ENCODE measurements at regions not wholly inside any gene's neighbourhood (a gene's known extent, or its start where the extent isn't known, plus 50 kb on each side); places are given as distances from the start of the nearest gene placed in this dataset.
A peak's percentile ranks its signal among the peaks of the same experiment; 100 is the strongest.

- H4K8ac ChIP-seq (ENCODE audit: low read depth in 2 of 2, low read length in 2 of 2): no peak overlapping the region
- no peak overlapping the region for H3K23ac ChIP-seq (ENCODE audit: low read depth, low read length)
- peaks cover 5% of the 10 kb centered on the region; the same call in 1 of the 2 replicates for H3K9me1 ChIP-seq (ENCODE audit: insufficient read depth, low read length)
- ATAC-seq (ENCODE audit: low read depth): no peak; the same call in 1 of the 2 replicates
- no peak overlapping the region for H4K5ac ChIP-seq (ENCODE audit: low read depth, low read length)
- H3K14ac ChIP-seq (replicated peaks; ENCODE audit: low read depth, low read length): no peak overlapping the region
- H3K36me3 ChIP-seq (ENCODE audit: control insufficient read depth, insufficient read depth, low read length): no peaks in the 10 kb centered on the region; the same call in 1 of the 2 replicates
- no peak overlapping the region for H2BK120ac ChIP-seq (ENCODE audit: low read depth, low read length)
- H2BK20ac ChIP-seq (ENCODE audit: low read depth, low read length): no peak overlapping the region
- no peak overlapping the region for H2AK9ac ChIP-seq (replicated peaks; ENCODE audit: low read depth, low read length, poor library complexity)
- H3K79me1 ChIP-seq (ENCODE audit: low read depth in 1 of 2, low read length in 2 of 2): peaks cover 16 to 27% of the 10 kb centered on the region in 2 experiments
- H4K91ac ChIP-seq (ENCODE audit: insufficient read depth, low read depth, low read length): no peak overlapping the region
- no peak overlapping the region for H3K4ac ChIP-seq (ENCODE audit: low read depth, low read length)
- no peak for TF ChIP-seq RCOR1 (IDR thresholded peaks at IDR 0.05; ENCODE audit: insufficient replicate concordance, low read length)
- TF ChIP-seq USF2 (IDR thresholded peaks at IDR 0.05; ENCODE audit: low read depth, low read length): no peak
- no peak for TF ChIP-seq RFX5 (IDR thresholded peaks at IDR 0.05; ENCODE audit: low read depth, low read length)
- no peak for TF ChIP-seq RAD21 (IDR thresholded peaks at IDR 0.05; ENCODE audit: low read length)
- TF ChIP-seq MAZ (IDR thresholded peaks at IDR 0.05; ENCODE audit: borderline replicate concordance, low read depth, low read length): no peak
- peak; percentile 31; the same call in 1 of the 2 replicates for TF ChIP-seq FOS (IDR thresholded peaks at IDR 0.05; ENCODE audit: low read depth, low read length)
- H3K4me1 ChIP-seq (ENCODE audit: control insufficient read depth, insufficient read depth, low read length): peaks cover 7% of the 10 kb centered on the region
- no peak overlapping the region for H2AK5ac ChIP-seq (ENCODE audit: low read depth, low read length)
- DNase-seq: peak; percentile 36
- H3K56ac ChIP-seq (ENCODE audit: extremely low read depth, insufficient read depth, low read length): no peak overlapping the region
- no peaks in the 10 kb centered on the region for H3K9me3 ChIP-seq (ENCODE audit: control insufficient read depth, insufficient read depth, low read length)
- WGBS, 2 experiments (ENCODE audit: extremely low coverage in 2 of 2, insufficient read length in 1 of 2): no CpG with 5 or more reads among the region's 4 CpGs
- H3K27ac ChIP-seq (ENCODE audit: insufficient read depth, low read length): no peak overlapping the region
- H2BK15ac ChIP-seq (ENCODE audit: low read depth, low read length): no peak overlapping the region
- peaks cover 9% of the 10 kb centered on the region; the same call in 1 of the 2 replicates for H4K20me1 ChIP-seq (ENCODE audit: insufficient read depth, low read length)
- no peak overlapping the region for H3K18ac ChIP-seq (ENCODE audit: low read depth, low read length)
- H2AFZ ChIP-seq (replicated peaks; ENCODE audit: low read length, poor library complexity): no peak overlapping the region
- H3K4me2 ChIP-seq (ENCODE audit: low read depth, low read length): no peak overlapping the region
- no peaks in the 10 kb centered on the region for H3K27me3 ChIP-seq (ENCODE audit: control insufficient read depth, insufficient read depth, low read length)
- CTCF ChIA-PET: interaction anchor here (0.6 kb wide), 1 partner anchor 482 kb away, joined by 3 read pairs; no protein-coding TSS in a partner anchor
- no peak overlapping the region for H3K9ac ChIP-seq (ENCODE audit: low read depth, low read length)
- POLR2A ChIA-PET (ENCODE audit: unreplicated experiment): no interaction called here
- no peak overlapping the region for H2BK5ac ChIP-seq (ENCODE audit: low read depth, low read length, poor library complexity, severe bottlenecking)
- no peak overlapping the region for H3K4me3 ChIP-seq (ENCODE audit: insufficient read depth, low read depth, low read length)
- dilution Hi-C loops (cut with HindIII; ENCODE audit: low sequenced_read_pairs, unreplicated experiment): no loop called here
- in situ Hi-C loops (cut with MboI; ENCODE audit: low sequenced_read_pairs): no loop called here
- BruUV-seq (replicated peaks): no TSS peak
- intact Hi-C loops (cut with micrococcal nuclease): no loop called here
Observed at GRCh38 chr14:71532344-71532743, 399.9 kb upstream of the RGS6 start.
